ENCODE measurements at regions not wholly inside any gene's neighbourhood (a gene's known extent, or its start where the extent isn't known, plus 50 kb on each side); places are given as distances from the start of the nearest gene placed in this dataset.

GRCh38 chr14:98428483-98428994, 843.5 kb downstream of the BCL11B start:
- no peaks in the 10 kb centered on the region for H3K36me3 ChIP-seq (ENCODE audit: control insufficient read depth, insufficient read depth, low read length)
- no peak overlapping the region for H3K27ac ChIP-seq (ENCODE audit: low read length)
- H3K9me3 Mint-ChIP-seq: no peaks in the 10 kb centered on the region
- ATAC-seq (no peak), DNase-seq (no peak)
- no peak overlapping the region for H3K27ac Mint-ChIP-seq
- no CpG with 5 or more reads among the region's 2 CpGs for WGBS (ENCODE audit: insufficient coverage)
- intact Hi-C loops (cut with micrococcal nuclease): no loop called here
- no peak for TF ChIP-seq CTCF (IDR thresholded peaks at IDR 0.05)
- peaks cover 6% of the 10 kb centered on the region for H3K27me3 ChIP-seq (ENCODE audit: control insufficient read depth, insufficient read depth, low read length)
- no peak overlapping the region for H3K4me3 ChIP-seq (ENCODE audit: low read length)
- no peaks in the 10 kb centered on the region for H3K4me1 ChIP-seq (ENCODE audit: control insufficient read depth, insufficient read depth, low read length)
- no peaks in the 10 kb centered on the region for H3K9me3 ChIP-seq (ENCODE audit: control insufficient read depth, insufficient read depth, low read length)
- no peak overlapping the region for H3K4me3 Mint-ChIP-seq
- H3K4me1 Mint-ChIP-seq: no peaks in the 10 kb centered on the region
- no peaks in the 10 kb centered on the region for H3K36me3 Mint-ChIP-seq
- H3K27me3 Mint-ChIP-seq (ENCODE audit: low read depth in 2 of 2): peaks cover 23 to 53% of the 10 kb centered on the region in 2 donors

- Mint-ChIP-seq H3K36me3 (no peaks in the 10 kb centered on the region), H3K4me1 (no peaks in the 10 kb centered on the region), H3K27ac (no peak overlapping the region), H3K4me3 (no peak overlapping the region), H3K9me3 (no peaks in the 10 kb centered on the region), H3K27me3 (ENCODE audit: low read depth in 2 of 2) (peaks cover 11 to 26% of the 10 kb centered on the region in 2 donors)
- ATAC-seq (no peak), DNase-seq (no peak)
- Histone ChIP-seq H3K9me3 (ENCODE audit: control insufficient read depth, insufficient read depth, low read length) (no peaks in the 10 kb centered on the region), H3K27me3 (ENCODE audit: control insufficient read depth, insufficient read depth, low read length) (peaks cover 2% of the 10 kb centered on the region), H3K36me3 (ENCODE audit: control insufficient read depth, insufficient read depth, low read length) (no peaks in the 10 kb centered on the region), H3K4me1 (ENCODE audit: control insufficient read depth, insufficient read depth, low read length) (no peaks in the 10 kb centered on the region), H3K27ac (ENCODE audit: low read length) (no peak overlapping the region), H3K4me3 (ENCODE audit: low read length) (no peak overlapping the region)
- intact Hi-C loops (cut with micrococcal nuclease): no loop called here
- 66% methylated on average over 4 of the region's 4 CpGs for WGBS (ENCODE audit: insufficient coverage)
- no peak for TF ChIP-seq CTCF (IDR thresholded peaks at IDR 0.05)
Measured at GRCh38 chr14:98433436-98433835, 838.6 kb downstream of the BCL11B start.

- H3K9me3 Mint-ChIP-seq: no peaks in the 10 kb centered on the region
- no peak overlapping the region for H3K4me3 Mint-ChIP-seq
- ATAC-seq: no peak
- Histone ChIP-seq H3K36me3 (ENCODE audit: control insufficient read depth, insufficient read depth, low read length) (no peaks in the 10 kb centered on the region), H3K27ac (ENCODE audit: low read length) (no peak overlapping the region), H3K4me1 (ENCODE audit: control insufficient read depth, insufficient read depth, low read length) (no peaks in the 10 kb centered on the region), H3K9me3 (ENCODE audit: control insufficient read depth, insufficient read depth, low read length) (no peaks in the 10 kb centered on the region), H3K4me3 (ENCODE audit: low read length) (no peak overlapping the region), H3K27me3 (ENCODE audit: control insufficient read depth, insufficient read depth, low read length) (peaks cover 2% of the 10 kb centered on the region)
- no peak for TF ChIP-seq CTCF (IDR thresholded peaks at IDR 0.05)
- DNase-seq: no peak
- no peaks in the 10 kb centered on the region for H3K4me1 Mint-ChIP-seq
- intact Hi-C loops (cut with micrococcal nuclease): no loop called here
- no peaks in the 10 kb centered on the region for H3K36me3 Mint-ChIP-seq
- peaks cover 10 to 24% of the 10 kb centered on the region in 2 donors for H3K27me3 Mint-ChIP-seq (ENCODE audit: low read depth in 2 of 2)
- no peak overlapping the region for H3K27ac Mint-ChIP-seq
- 100% methylated on average over 2 of the region's 2 CpGs for WGBS (ENCODE audit: insufficient coverage)
Measured at GRCh38 chr14:98437113-98437512, 834.9 kb downstream of the BCL11B start.

- WGBS (ENCODE audit: insufficient coverage): 74% methylated on average over 2 of the region's 2 CpGs
- Histone ChIP-seq H3K36me3 (ENCODE audit: control insufficient read depth, insufficient read depth, low read length) (no peaks in the 10 kb centered on the region), H3K27ac (ENCODE audit: low read length) (no peak overlapping the region), H3K27me3 (ENCODE audit: control insufficient read depth, insufficient read depth, low read length) (no peaks in the 10 kb centered on the region), H3K4me3 (ENCODE audit: low read length) (no peak overlapping the region), H3K9me3 (ENCODE audit: control insufficient read depth, insufficient read depth, low read length) (no peaks in the 10 kb centered on the region), H3K4me1 (ENCODE audit: control insufficient read depth, insufficient read depth, low read length) (peaks cover 3% of the 10 kb centered on the region)
- no peak for TF ChIP-seq CTCF (IDR thresholded peaks at IDR 0.05)
- H3K4me1 Mint-ChIP-seq: peaks cover 0 to 4% of the 10 kb centered on the region in 2 donors
- H3K4me3 Mint-ChIP-seq: no peak overlapping the region
- H3K27me3 Mint-ChIP-seq (ENCODE audit: low read depth in 2 of 2): peaks cover 7% of the 10 kb centered on the region in 2 donors
- H3K9me3 Mint-ChIP-seq: no peaks in the 10 kb centered on the region
- DNase-seq (peak in 1 of 2 donors; percentile 77), ATAC-seq (peak in 1 of 3 donors; percentile 33)
- no peak overlapping the region for H3K27ac Mint-ChIP-seq
- no peaks in the 10 kb centered on the region for H3K36me3 Mint-ChIP-seq
- intact Hi-C loops (cut with micrococcal nuclease): no loop called here
Measured at GRCh38 chr14:98444077-98444476, 827.9 kb downstream of the BCL11B start.
